8988T (cell line): ENCODE measurements at regions not wholly inside any gene's neighbourhood (a gene's known extent, or its start where the extent isn't known, plus 50 kb on each side); places are given as distances from the start of the nearest gene placed in this dataset.
"Not testable (repeated sequence)": the region's sequence is repeated elsewhere in the genome, so short reads cannot be mapped to it uniquely, and the experiment has no call there.

Source experiments
- DNase-seq: peaks from one replicate; pipeline ENCODE4 v3.0.0; 2011

DNA sequence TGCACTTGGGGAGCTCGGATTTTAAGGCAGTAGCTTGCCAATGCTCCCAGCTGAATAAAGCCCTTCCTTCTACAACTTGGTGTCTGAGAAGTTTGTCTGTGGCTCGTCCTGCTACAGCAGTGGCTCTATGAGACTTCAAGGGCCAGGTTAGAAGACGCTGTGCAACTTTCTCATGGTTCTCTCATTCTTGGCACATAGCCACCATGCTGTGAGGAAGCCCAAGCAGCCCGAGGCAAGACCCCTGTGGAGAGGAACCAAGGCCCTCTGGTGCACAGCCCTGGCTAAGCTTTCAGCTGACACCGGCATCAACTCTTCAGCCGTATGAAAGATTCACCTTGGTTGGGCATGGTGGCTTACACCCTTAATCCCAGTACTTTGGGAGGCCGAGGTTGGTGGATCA, 116.9 kb upstream of the EEF2KMT start:
- DNase-seq, result no peak

DNA sequence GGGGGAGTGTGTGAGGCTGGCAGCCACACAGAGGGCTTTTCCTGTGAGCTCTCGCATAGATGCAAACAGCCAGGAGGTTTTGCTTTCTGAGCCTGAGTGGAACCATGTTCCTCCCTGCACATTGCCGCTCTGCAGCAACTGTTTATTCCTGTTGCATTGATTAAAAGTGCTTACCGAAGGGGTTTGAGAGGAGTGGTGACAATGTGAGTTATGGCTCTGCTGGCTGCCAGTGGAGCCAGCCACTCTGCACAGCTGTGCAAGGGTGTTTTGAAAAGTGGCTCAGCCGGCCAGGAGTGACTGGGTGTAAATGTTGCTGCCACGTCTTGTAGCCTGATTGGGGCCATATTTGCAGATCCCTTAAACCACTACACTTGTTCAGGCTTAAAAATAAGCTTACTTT, 114.9 kb upstream of the EEF2KMT start:
- DNase-seq, result not testable (repeated sequence)

DNA sequence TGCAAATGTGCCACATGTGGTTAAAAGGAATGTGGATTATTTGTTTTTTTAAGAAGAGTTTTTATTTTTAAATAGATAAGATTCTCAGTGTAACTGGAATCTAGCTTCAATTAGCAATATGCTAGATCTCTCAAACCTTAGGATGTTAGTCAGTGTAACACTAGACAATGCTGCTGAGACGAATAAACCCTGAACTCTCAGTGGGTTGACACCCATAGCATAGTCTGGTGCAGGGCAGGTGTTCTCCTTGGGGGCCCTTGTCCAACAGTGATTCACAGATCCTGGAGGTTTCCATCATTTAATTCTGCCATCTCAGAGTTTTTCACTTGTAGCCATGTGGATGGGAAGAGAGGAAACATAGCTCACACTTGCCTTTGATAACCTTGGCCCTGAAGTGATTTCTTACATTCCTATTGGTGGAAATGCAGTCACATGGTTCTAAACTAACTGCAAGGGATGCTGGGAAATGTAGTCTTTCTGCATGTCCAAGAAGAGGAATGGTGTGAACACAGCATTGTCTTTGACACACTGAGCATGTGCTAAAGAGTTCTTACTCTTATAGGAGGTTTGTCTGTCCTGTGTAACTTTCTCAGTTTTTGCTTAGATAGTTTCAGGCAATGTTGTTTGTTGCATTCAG, 110.4 kb upstream of the EEF2KMT start:
- not testable (repeated sequence) for DNase-seq

DNA sequence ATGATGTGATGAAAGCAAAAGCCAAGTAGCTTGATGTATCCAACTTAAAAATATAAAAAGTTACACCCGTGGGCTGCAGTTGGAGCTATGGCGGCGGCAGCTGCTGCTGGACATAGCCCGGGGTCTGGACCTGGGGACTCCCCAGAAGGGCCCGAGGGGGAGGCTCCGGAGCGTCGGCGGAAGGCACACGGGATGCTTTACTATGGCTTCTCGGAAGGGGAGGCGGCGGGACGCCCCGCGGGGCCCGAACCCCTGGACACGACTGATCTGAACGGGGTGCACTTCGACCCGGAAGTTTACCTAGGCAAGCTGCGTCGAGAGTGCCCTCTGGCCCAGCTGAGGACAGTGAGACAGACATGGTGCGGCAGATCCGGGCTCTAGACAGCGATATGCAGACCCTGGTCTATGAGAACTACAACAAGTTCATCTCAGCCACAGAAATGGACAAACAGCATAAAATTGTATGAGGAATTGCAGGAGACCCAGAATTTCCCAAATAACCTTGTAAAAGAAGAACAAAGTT, 109.5 kb upstream of the EEF2KMT start:
- DNase-seq, result no peak

DNA sequence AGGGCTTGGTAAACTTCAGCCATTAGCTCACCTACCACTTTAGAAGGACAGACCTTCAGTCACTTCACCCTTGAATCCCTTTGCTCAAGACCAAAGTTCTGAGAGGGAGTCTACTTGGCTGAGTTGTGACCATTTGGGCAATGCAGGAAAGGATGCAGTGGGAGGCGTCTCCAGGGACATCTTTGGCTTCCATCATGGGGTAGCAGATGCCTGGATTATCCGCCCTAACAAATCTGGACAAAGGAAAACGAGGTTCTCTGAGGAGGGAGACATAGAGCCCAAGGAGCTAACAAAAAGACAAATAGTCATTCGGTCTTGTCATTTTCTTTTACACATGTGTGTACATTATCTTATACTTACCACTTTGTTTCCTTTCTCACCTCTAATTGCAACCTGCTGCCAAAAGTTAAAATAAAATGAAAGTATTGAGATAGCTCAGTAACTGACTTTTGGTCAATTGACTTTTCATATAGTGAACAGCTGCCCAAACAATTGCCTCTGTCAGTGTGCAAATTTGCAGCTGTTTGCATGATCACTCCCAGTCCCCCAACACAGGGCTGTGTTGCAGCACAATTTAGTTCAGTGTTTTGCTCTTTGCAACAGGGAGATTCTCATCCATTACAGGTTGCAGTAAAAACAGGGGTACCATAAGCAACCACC, 108.9 kb upstream of the EEF2KMT start:
- no peak for DNase-seq

DNA sequence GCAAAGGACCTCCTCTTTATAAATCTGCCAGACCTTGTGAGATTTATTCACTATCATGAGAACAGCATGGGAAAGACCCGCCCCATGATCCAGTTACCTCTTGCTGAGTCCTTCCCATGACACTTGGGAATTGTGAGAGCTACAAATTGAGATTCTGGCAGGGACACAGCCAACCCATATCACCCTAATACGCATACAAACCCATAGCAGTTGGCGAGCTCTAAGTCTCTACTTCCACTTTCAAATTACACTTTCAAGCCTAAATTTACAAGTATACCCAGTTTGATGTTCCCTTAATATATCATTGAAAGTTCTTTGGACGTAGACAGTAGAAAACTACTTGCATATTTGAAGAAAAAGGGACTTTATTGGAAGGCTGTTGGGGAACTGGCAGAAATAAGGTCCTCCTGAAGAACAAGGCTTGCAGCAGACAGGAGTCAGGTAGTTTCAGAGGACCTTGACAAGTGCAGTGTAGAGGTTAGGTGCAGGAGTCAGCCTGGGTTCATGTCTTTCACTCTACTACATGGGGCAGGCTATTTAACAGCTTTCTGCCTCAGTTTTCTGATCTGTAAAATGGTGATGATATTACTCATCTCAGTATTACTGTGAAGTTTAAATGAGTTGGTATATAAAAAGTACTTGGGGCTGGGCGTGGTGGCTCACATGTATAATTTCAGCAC, 107.9 kb upstream of the EEF2KMT start:
- DNase-seq, result no peak

DNA sequence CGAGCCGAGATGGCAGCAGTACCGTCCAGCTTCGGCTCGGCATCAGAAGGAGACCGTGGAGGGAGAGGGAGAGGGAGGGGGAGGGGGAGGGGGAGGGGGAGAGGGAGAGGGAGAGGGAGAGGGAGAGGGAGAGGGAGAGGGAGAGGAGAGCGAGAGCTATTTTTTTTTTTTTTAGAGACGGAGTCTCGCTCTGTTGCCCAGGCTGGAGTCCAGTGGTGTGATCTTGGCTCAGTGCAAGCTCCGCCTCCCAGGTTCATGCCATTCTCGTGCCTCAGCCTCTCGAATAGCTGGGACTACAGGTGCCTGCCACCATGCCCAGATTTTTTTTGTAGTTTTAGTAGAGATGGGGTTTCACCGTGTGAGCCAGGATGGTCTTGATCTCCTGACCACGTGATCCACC, 106.1 kb upstream of the EEF2KMT start:
- DNase-seq, result not testable (repeated sequence)

DNA sequence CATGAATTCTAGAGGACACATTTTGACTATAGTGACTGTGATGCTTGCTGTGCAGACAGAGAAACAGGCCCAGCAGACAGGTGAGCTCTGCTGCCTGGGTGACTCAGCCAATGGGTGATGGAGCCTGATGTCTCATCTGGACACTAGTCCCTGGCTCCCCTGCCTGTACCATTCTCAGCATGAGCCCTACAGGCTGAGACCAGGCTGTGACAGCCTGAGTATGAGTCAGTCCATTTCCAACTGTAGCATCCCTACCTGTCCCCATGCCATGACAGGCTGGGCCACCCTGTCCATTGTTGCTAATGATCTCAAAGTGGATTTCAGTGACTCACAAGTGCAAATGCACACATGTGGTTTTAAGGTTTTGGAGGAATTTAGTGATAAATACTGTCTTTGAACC, 102.5 kb upstream of the EEF2KMT start:
- no peak for DNase-seq

DNA sequence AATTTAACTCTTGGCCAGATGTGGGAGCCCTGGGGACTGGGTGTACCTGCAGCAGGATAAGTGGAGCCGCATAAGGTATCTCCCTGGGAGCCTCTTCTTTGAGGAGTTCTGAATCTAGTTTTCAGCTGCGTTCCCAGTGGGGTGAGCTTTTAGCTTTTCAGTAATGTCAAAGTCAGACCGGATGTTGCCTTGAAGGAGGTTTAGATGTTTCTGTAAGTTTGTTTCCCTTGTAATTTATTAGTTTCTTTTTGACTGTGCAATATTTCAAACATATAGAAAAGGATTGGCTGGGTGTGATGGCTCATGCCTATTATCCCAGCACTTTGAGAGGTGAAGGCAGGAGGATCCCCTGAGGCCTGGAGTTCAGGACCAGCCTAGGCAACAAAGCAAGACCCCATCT, 98.6 kb upstream of the EEF2KMT start:
- no peak for DNase-seq

DNA sequence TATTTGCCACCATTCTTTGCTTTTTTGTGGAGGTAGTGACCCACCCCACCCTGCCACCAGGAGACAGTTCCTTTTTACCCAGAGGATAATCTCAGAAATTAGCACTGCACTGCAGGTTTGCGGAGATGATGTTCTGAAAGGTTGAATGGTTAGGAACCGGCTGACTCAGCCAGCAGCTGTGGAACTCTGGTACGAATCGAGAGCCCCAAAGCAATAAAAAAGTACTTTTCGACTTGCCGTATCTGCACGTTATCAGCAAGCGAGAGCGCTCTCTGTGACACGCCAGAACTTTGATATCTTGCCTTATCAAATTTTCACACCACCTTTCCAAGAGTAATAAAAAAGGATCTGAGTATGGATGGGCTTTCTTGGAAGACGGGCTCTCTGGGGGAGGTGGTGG, 96.3 kb upstream of the EEF2KMT start:
- DNase-seq, result no peak

DNA sequence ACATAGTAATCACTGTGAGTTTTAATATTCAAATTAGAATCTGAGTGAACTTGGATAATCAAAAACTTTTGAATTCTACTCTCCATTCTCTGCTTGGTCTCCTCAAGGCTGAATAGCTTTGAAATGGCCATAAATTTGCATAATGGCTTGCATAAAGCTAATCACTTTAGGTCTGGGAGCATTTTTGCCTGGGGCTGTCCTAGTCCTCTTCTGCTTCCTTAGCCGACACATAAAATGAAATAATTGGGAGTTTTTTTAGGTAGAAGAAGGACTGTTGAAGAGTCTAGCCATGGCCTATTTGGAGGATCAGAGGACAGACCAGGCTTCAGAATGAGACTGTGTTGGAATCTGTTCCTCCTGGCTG, 91.4 kb upstream of the EEF2KMT start:
- DNase-seq, result no peak

DNA sequence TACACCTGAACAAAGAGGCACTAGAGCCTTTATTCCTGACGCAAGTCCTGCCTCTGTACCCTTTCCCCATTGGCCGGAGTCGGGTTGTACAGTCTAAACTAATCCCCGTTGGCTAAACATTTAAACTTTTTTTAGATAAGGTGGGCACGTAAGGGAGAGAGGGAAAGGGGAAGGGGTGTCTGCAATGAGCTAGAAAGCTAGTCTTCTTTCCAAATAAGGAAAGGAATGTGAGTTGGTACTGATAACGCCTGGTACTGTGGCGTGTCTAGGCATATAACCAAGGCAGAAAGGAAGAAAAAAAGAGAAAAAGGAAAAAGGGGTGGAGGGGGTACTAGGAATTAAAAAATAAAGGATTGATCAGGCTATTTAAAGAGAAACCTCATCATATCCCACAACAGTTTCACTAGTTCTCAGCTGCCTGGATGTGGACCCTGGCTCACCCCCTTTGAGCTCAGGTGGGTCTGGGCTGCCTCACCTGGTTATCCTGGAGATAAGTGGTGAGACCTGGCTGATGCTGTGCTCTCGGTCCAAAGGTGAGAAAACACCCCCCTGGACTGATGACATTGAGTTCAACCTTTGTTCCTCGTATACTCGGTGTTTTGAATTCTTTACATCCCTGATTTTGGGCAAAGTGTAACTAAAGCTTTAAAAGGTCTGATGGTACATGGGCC, 90.9 kb upstream of the EEF2KMT start:
- DNase-seq, result no peak

DNA sequence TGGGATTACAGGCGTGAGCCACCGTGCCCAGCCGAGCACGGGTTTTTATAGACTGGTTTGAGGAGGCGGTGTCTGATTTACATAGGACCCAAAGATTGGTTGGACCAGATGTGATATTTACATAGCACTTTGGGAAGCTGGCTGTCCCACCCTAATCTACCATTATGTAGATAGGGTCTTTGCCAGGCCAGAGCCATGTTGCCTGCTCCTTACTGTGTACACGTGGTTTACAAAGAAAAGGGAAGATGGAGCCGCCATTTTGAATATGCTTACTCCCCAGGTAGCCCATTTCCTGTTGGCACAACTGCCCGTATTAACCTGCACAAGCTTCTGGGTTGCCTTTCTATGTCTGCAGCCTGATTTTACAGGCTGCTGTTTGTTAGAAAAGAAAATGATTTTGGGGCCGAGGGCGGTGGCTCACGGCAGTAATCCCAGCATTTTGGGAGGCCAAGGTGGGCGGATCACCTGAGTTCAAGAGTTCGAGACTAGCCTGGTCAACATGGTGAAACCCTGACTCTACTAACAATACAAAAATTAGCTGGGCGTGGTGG, 89.9 kb upstream of the EEF2KMT start:
- DNase-seq, result no peak

DNA sequence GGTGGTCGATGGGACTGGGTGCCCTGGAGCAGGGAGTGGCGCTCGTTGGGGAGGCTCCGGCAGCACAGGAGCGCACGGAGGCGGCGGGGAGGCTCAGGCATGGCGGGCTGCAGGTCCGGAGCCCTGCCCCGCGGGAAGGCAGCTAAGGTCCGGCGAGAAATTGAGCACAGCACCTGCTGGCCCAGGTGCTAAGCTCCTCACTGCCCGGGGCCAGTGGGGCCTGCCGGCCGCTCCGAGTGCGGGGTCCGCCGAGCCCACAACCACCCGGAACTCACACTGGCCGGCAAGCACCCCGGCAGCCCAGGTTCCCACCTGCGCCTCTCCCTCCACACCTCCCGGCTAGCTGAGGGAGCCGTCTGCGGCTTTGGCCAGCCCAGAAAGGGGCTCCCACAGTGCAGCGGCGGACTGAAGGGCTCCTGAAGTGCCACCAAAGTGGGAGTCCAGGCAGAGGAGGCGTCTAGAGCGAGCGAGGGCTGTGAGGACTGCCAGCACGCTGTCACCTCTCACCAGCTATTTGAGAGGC, 88.8 kb upstream of the EEF2KMT start:
- DNase-seq, result no peak

DNA sequence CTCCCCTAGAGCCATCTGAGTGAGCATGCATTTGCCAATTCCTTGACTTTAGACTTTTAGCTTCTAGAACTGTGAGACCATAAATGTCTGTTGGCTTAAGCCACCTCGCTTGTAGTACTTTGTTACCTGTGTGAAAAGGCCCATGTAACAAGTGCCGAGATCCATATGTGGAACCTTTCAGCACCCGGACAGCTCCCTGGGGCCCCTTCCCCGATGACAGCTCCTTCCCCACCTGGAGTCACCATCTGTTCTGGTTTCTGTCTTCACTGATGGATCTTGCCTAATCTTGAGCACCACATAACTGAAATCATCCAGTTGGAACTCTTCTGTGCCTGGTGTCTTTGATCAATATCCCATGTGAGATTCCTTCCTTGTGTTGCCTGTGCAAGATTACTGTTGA, 78.9 kb upstream of the EEF2KMT start:
- DNase-seq, result no peak

DNA sequence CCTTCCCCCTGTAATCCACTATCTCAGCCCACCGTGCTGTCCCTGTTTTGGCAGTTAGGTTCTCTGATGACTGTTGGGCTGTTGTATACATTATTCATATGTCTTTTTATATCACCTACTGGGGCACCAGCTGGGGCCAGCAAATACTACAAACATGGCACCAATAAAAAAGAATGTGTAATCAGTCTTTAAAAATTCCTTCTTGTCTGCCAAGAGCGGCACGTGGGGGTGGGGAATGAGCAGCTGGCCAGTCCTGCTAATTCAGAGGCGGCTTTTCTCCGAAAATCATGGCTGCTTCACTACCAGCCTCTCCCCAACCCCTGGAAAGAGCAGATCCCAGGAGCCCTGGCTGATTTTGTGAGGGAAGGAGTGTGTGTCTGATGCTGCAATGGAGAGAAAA, 77.7 kb upstream of the EEF2KMT start:
- no peak for DNase-seq

DNA sequence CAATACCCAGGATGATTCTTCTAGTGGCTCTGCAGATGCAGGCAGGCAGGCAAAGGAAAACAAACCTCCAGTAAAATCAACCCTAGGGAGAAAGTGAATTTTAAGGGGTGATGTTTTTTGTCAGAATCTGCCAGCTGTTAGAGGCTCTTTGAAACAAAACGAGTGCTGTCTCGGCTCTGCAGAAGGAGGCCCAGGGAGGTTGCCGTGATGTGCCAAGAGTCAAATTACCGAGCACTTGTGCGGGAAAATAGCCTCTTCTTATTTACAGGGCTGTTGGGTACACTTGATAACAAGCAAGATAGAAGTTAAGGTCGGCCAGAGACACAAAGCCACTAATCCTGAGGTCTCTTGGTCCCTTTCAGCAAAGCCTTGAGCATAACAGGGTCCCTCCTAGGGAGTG, 68.9 kb upstream of the EEF2KMT start:
- no peak for DNase-seq

DNA sequence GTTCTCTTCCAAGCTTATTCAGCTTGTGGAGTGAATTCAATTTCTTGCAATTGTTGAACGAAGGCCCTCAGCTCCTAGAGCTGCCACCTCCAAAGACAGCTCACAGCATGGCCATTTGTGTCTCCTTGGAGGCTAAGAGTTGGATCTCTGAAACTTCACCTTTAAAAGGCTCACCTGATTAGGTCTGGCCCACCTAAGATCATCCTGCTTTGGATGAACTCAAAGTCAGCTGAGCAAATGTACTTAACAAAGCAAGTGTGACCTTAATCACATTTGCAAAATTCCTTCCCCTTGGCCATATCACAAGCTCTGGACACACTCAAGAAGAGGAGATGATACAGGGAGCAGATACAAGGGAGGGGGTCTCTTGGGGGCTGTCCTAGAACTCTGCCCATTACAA, 67.8 kb upstream of the EEF2KMT start:
- DNase-seq, result not testable (repeated sequence)

DNA sequence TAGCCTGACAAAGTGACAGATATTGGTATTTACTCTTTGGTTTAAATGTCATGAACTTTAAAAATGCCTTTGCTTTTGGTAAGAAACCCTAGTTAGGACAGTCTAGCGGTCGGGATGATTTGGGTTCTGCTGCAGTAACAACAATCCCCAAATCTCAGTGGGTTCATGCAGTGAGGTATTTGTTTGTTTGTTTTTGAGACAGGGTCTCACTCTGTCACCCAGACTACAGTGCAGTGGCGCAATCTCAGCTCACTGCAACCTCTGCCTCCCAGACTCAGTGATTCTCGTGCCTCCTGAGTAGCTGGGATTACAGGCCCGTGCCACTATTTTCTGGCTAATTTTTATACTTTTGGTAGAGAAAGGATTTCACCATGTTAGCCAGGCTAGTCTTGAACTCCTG, 65.2 kb upstream of the EEF2KMT start:
- DNase-seq, result not testable (repeated sequence)

DNA sequence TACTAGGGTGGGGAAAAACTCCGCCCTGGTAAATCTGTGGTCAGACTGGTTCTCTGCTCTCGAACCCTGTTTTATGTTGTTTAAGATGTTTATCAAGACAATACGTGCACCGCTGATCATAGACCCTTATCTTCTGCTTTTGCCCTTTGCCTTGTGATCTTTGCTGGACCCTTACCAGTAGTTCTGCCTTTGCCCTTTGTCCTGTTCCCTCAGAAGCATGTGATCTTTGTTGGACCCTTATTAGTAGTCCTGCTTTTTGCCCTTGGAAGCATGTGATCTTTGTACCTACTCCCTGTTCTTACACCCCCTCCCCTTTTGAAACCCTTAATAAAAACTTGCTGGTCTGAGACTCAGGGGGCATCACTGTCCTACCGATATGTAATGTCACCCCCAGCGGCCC, 64.3 kb upstream of the EEF2KMT start:
- DNase-seq, result not testable (repeated sequence)

DNA sequence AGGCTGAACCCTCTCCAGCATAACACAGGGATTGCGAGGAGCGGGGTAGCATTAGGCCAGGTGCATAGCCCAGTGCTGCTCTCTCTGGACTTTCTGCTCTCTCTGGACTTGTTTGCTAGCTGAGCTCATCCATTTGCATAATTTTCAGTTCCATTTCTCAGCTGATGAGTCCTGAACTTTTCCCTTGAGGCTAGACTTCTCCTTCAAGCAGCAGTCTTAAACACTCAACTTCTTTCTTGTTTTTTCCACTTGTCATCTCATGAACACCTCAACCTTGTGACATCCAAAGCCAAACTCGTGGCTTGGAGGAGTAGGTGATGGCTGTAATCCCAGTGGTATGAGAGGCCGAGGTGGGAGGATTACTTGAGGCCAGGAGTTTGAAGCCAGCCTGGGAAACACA, 62.4 kb upstream of the EEF2KMT start:
- DNase-seq, result not testable (repeated sequence)

DNA sequence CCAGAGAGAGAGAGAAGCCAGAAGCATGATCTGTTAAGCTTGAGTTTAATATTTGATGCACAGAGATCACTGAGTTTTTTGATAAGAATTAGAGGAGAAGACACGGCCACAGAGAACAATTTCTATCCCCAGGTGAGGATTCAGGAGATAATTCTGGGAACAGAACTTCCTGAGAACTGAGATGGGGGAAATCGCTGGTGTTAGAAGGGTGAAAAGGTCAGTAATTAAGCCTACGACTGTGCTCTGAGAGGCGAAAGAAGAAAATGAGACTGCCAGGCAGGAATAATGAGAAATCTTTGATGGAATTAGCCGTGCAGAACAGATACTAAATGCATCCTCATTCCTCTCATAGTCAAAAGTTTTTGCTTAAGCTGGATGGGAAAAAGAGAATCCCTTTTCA, 61.9 kb upstream of the EEF2KMT start:
- not testable (repeated sequence) for DNase-seq

DNA sequence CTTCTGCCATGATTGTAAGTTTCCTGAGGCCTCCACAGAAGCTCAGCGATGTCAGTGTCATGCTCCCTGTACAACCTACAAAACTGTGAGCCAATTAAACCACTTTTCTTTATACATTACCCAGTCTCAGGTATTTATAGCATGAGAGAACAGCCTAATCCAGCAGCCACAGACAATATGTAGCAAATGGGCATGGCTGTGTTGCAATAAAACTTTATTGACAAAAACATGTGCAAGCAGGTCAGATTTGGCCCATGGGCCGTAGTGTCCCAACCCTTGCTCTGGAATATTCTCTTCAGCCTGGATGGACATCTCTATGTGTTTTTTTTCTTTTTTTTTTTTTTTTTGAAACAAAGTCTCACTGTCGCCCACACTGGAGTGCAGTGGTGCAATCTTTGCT, 60.9 kb upstream of the EEF2KMT start:
- no peak for DNase-seq
